ENCODE measurements at regions not wholly inside any gene's neighbourhood (a gene's known extent, or its start where the extent isn't known, plus 50 kb on each side); places are given as distances from the start of the nearest gene placed in this dataset.

DNA sequence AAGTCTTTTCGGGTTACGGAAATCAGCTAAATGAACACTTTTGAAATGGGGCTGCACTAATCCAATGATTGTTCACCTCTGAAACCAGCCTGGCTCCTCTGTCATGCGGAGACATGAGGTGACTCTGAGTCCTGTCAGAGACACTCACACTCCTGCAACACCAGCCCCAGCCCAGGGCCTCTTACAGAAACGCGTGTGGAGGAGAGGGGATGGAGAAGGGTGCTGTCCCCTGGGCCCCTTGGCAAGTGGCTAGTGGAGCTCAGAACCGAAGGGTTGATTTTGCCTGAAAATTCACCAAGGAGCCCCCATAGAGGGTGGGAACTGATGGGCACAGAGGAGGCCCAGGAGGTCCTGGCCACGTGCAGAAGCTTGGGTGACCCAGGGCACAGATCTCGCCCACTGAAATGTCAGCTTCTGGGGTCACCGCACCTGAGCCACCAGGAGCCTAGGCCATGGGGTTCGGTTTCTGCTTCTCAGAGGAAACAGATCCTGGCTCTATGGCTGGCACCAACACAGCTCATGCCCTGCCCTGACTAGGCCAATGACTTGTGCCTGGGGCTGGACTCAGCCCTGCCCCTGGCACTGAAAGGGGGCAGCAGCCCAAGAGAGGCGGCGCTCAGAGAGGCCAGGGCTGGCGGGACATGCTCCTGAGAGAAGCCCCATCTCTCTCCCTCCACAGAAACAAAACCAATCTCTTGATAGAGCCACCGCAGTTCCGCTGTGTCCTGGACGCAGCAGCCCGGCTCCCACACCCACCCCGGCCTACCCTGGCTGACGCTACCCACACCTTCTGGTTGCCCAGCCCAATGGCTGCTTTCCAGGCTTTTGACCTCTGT, 144.7 kb downstream of the ERMARD start:
- H3K27me3 ChIP-seq (ENCODE audit: control insufficient read depth in 3 of 3, insufficient read depth in 3 of 3, low read depth in 1 of 3, low read length in 3 of 3), result no peaks in the 10 kb centered on the region
- no peak overlapping the region for H3K23ac ChIP-seq (ENCODE audit: low read depth, low read length, poor library complexity)
- H4K8ac ChIP-seq (ENCODE audit: low read depth, low read length), result no peak overlapping the region
- no peak overlapping the region for H3K4me3 ChIP-seq (ENCODE audit: low read length in 2 of 2)
- no peak for DNase-seq (ENCODE audit: low spot score)
- no peak overlapping the region for H3K4ac ChIP-seq (ENCODE audit: low read length)
- H3K14ac ChIP-seq (ENCODE audit: low read length), result no peak overlapping the region
- H3K79me1 ChIP-seq (ENCODE audit: low read depth, low read length), result no peaks in the 10 kb centered on the region
- no peak overlapping the region for H2BK15ac ChIP-seq (ENCODE audit: low read length)
- H2BK120ac ChIP-seq (ENCODE audit: low read depth, low read length), result peak overlapping the region; percentile 82
- H2BK12ac ChIP-seq (ENCODE audit: low read length), result no peak overlapping the region
- peak overlapping the region; percentile 1 for H2AK5ac ChIP-seq (ENCODE audit: low read depth, low read length)
- no peak overlapping the region for H2BK5ac ChIP-seq (ENCODE audit: low read length)
- H3K18ac ChIP-seq (ENCODE audit: low read length), result peak overlapping the region; percentile 54
- no peak overlapping the region for H4K91ac ChIP-seq (ENCODE audit: low read depth, low read length, poor library complexity)
- H2AFZ ChIP-seq (ENCODE audit: low read length), result no peak overlapping the region
- no CpG with 5 or more reads among the region's 19 CpGs for WGBS, 2 donors (ENCODE audit: extremely low coverage in 2 of 2, insufficient read length in 2 of 2, insufficient replicate concordance in 1 of 2)
- no peak overlapping the region for H3K4me2 ChIP-seq (ENCODE audit: insufficient read depth, low read length, poor library complexity, severe bottlenecking)
- H3K27ac ChIP-seq (replicated peaks; ENCODE audit: low read length), result no peak overlapping the region
- peak overlapping the region; percentile 78 for H3K9ac ChIP-seq (ENCODE audit: low read depth, low read length, poor library complexity)
- H3K9me3 ChIP-seq (replicated peaks in 1 of 2; ENCODE audit: control insufficient read depth in 2 of 2, insufficient read depth in 1 of 2, low read depth in 1 of 2, low read length in 2 of 2), result no peaks in the 10 kb centered on the region
- no peaks in the 10 kb centered on the region for H3K36me3 ChIP-seq (replicated peaks in 1 of 2; ENCODE audit: control insufficient read depth in 2 of 2, insufficient read depth in 2 of 2, low read length in 2 of 2)
- H3K4me1 ChIP-seq (ENCODE audit: control insufficient read depth in 2 of 2, insufficient read depth in 1 of 2, low read depth in 1 of 2, low read length in 2 of 2), result no peaks in the 10 kb centered on the region

DNA sequence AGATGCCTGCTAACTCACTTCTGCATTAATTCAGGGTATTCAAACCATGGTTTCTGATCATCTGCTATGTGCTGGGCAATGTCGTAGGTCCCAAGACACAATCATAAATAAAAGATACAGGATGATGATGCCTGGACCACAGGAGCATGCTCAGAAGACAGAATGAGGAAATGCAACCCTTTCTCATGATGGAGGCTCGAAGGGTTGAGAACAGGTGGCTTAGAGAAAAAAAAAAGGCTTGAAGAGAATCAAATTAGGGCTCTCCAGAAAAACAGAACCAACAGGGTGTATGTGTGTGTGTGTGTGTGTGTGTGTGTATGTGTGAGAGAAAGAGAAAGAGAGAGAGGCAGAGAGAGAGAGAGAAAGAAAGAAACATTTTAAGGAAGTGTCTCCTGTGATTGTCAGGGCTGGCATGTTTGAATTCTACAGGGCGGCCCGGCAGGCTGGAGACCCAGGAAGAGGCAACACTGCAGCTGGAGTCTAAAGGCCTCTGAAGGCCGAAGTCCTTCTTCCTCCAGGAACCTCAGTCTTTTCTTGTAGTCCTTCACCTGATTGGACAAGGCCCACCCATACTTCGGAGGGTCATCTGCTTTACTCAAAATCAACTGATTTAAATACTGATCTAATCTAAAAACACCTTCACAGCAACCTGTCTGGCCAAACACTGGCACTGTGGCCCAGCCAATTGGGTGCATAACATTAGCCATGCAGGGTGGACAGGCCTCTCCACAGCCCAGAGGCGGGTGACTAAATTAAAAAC, 143.8 kb downstream of the ERMARD start:
- Histone ChIP-seq H2AK5ac (ENCODE audit: low read depth, low read length) (no peak overlapping the region), H3K27ac (replicated peaks; ENCODE audit: low read length) (no peak overlapping the region), H2BK5ac (ENCODE audit: low read length) (no peak overlapping the region), H2BK120ac (ENCODE audit: low read depth, low read length) (no peak overlapping the region), H2BK12ac (ENCODE audit: low read length) (no peak overlapping the region), H3K79me1 (ENCODE audit: low read depth, low read length) (no peaks in the 10 kb centered on the region), H3K36me3 (replicated peaks in 1 of 2; ENCODE audit: control insufficient read depth in 2 of 2, insufficient read depth in 2 of 2, low read length in 2 of 2) (no peaks in the 10 kb centered on the region), H3K27me3 (ENCODE audit: control insufficient read depth in 3 of 3, insufficient read depth in 3 of 3, low read depth in 1 of 3, low read length in 3 of 3) (no peaks in the 10 kb centered on the region), H3K4me1 (ENCODE audit: control insufficient read depth in 2 of 2, insufficient read depth in 1 of 2, low read depth in 1 of 2, low read length in 2 of 2) (no peaks in the 10 kb centered on the region), H4K91ac (ENCODE audit: low read depth, low read length, poor library complexity) (no peak overlapping the region), H3K23ac (ENCODE audit: low read depth, low read length, poor library complexity) (no peak overlapping the region), H4K8ac (ENCODE audit: low read depth, low read length) (no peak overlapping the region), H2BK15ac (ENCODE audit: low read length) (no peak overlapping the region), H3K4me2 (ENCODE audit: insufficient read depth, low read length, poor library complexity, severe bottlenecking) (no peak overlapping the region), H3K14ac (ENCODE audit: low read length) (no peak overlapping the region), H3K4me3 (ENCODE audit: low read length in 2 of 2) (no peak overlapping the region), H3K9ac (ENCODE audit: low read depth, low read length, poor library complexity) (no peak overlapping the region), H3K9me3 (replicated peaks in 1 of 2; ENCODE audit: control insufficient read depth in 2 of 2, insufficient read depth in 1 of 2, low read depth in 1 of 2, low read length in 2 of 2) (peaks cover 0 to 2% of the 10 kb centered on the region in 2 donors), H3K4ac (ENCODE audit: low read length) (no peak overlapping the region), H2AFZ (ENCODE audit: low read length) (no peak overlapping the region), H3K18ac (ENCODE audit: low read length) (no peak overlapping the region)
- no CpG with 5 or more reads among the region's 7 CpGs for WGBS, 2 donors (ENCODE audit: extremely low coverage in 2 of 2, insufficient read length in 2 of 2, insufficient replicate concordance in 1 of 2)
- DNase-seq (ENCODE audit: low spot score), result no peak

DNA sequence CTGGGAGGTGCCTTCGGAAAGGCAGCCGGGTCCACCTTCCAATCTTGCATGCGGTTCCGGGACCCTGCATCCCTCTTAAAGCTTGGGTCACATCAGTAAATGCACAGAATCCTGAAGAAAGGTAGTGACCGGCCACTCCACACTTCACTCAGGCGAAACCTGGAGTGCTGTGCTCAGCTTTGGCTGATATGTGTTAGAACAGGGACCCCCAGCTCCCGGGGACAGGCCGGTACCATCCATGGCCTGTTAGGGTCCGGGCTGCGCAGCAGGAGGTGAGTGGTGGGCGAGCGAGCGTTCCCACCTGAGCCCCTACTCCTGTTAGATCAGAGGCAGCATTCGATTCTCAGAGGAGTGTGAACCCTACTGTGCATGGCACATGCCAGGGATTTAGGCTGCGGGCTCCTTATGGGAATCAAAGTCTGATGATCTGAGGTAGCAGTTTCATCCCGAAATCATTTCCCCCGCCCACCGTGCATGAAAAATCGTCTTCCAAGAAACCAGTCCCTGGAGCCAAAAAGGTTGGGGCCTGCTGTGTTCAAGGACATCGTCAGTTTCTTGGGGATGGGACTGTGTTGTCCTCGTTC, 143.0 kb downstream of the ERMARD start:
- no peaks in the 10 kb centered on the region for H3K4me1 ChIP-seq (ENCODE audit: control insufficient read depth in 2 of 2, insufficient read depth in 1 of 2, low read depth in 1 of 2, low read length in 2 of 2)
- no peak overlapping the region for H3K18ac ChIP-seq (ENCODE audit: low read length)
- no peaks in the 10 kb centered on the region for H3K27me3 ChIP-seq (ENCODE audit: control insufficient read depth in 3 of 3, insufficient read depth in 3 of 3, low read depth in 1 of 3, low read length in 3 of 3)
- DNase-seq (ENCODE audit: low spot score), result no peak
- H3K4me3 ChIP-seq (ENCODE audit: low read length in 2 of 2), result no peak overlapping the region
- H2BK15ac ChIP-seq (ENCODE audit: low read length), result no peak overlapping the region
- H2AK5ac ChIP-seq (ENCODE audit: low read depth, low read length), result peak overlapping the region; percentile 39
- H3K4me2 ChIP-seq (ENCODE audit: insufficient read depth, low read length, poor library complexity, severe bottlenecking), result no peak overlapping the region
- no peak overlapping the region for H3K27ac ChIP-seq (replicated peaks; ENCODE audit: low read length)
- peaks cover 0 to 2% of the 10 kb centered on the region in 2 donors for H3K9me3 ChIP-seq (replicated peaks in 1 of 2; ENCODE audit: control insufficient read depth in 2 of 2, insufficient read depth in 1 of 2, low read depth in 1 of 2, low read length in 2 of 2)
- H3K9ac ChIP-seq (ENCODE audit: low read depth, low read length, poor library complexity), result no peak overlapping the region
- H3K36me3 ChIP-seq (replicated peaks in 1 of 2; ENCODE audit: control insufficient read depth in 2 of 2, insufficient read depth in 2 of 2, low read length in 2 of 2), result no peaks in the 10 kb centered on the region
- H4K8ac ChIP-seq (ENCODE audit: low read depth, low read length), result no peak overlapping the region
- H2BK5ac ChIP-seq (ENCODE audit: low read length), result no peak overlapping the region
- no peak overlapping the region for H3K23ac ChIP-seq (ENCODE audit: low read depth, low read length, poor library complexity)
- H4K91ac ChIP-seq (ENCODE audit: low read depth, low read length, poor library complexity), result no peak overlapping the region
- no peak overlapping the region for H2BK12ac ChIP-seq (ENCODE audit: low read length)
- no peaks in the 10 kb centered on the region for H3K79me1 ChIP-seq (ENCODE audit: low read depth, low read length)
- H2AFZ ChIP-seq (ENCODE audit: low read length), result no peak overlapping the region
- H2BK120ac ChIP-seq (ENCODE audit: low read depth, low read length), result no peak overlapping the region
- H3K4ac ChIP-seq (ENCODE audit: low read length), result no peak overlapping the region
- no peak overlapping the region for H3K14ac ChIP-seq (ENCODE audit: low read length)
- no CpG with 5 or more reads among the region's 21 CpGs for WGBS, 2 donors (ENCODE audit: extremely low coverage in 2 of 2, insufficient read length in 2 of 2, insufficient replicate concordance in 1 of 2)

DNA sequence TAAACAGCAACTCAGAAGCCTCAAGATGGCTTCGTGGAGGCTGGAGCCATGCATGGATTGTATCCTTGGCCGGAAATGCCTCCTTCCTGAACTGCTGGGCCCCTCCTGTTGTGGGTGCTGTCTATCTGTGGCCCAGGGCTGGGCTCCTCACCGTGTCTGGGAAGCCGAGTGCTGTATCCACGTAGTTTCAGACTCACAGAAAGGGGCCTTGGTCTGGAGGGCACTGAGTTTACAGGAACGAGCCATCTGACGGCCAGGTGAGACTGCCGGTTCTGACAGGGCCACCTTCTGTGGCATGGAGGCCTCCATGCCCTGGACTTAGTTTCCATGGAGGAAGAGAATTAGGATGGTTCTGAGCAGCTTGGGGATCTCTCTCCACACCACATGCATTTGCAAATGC, 142.2 kb downstream of the ERMARD start:
- Histone ChIP-seq H3K14ac (ENCODE audit: low read length) (no peak overlapping the region), H2AK5ac (ENCODE audit: low read depth, low read length) (peak overlapping the region; percentile 39), H3K4ac (ENCODE audit: low read length) (no peak overlapping the region), H3K4me3 (ENCODE audit: low read length in 2 of 2) (peak overlapping the region in 1 of 2 donors; percentile 22), H4K8ac (ENCODE audit: low read depth, low read length) (no peak overlapping the region), H2BK12ac (ENCODE audit: low read length) (no peak overlapping the region), H3K27me3 (ENCODE audit: control insufficient read depth in 3 of 3, insufficient read depth in 3 of 3, low read depth in 1 of 3, low read length in 3 of 3) (no peaks in the 10 kb centered on the region), H3K18ac (ENCODE audit: low read length) (peak overlapping the region; percentile 32), H2BK5ac (ENCODE audit: low read length) (no peak overlapping the region), H3K36me3 (replicated peaks in 1 of 2; ENCODE audit: control insufficient read depth in 2 of 2, insufficient read depth in 2 of 2, low read length in 2 of 2) (no peaks in the 10 kb centered on the region), H2AFZ (ENCODE audit: low read length) (no peak overlapping the region), H2BK15ac (ENCODE audit: low read length) (peak overlapping the region; percentile 30), H4K91ac (ENCODE audit: low read depth, low read length, poor library complexity) (no peak overlapping the region), H3K4me1 (ENCODE audit: control insufficient read depth in 2 of 2, insufficient read depth in 1 of 2, low read depth in 1 of 2, low read length in 2 of 2) (no peaks in the 10 kb centered on the region), H3K4me2 (ENCODE audit: insufficient read depth, low read length, poor library complexity, severe bottlenecking) (no peak overlapping the region), H3K23ac (ENCODE audit: low read depth, low read length, poor library complexity) (no peak overlapping the region), H2BK120ac (ENCODE audit: low read depth, low read length) (no peak overlapping the region), H3K79me1 (ENCODE audit: low read depth, low read length) (no peaks in the 10 kb centered on the region), H3K9me3 (replicated peaks in 1 of 2; ENCODE audit: control insufficient read depth in 2 of 2, insufficient read depth in 1 of 2, low read depth in 1 of 2, low read length in 2 of 2) (peaks cover 0 to 2% of the 10 kb centered on the region in 2 donors), H3K9ac (ENCODE audit: low read depth, low read length, poor library complexity) (no peak overlapping the region), H3K27ac (replicated peaks; ENCODE audit: low read length) (no peak overlapping the region)
- no peak for DNase-seq (ENCODE audit: low spot score)
- WGBS, 2 donors (ENCODE audit: extremely low coverage in 2 of 2, insufficient read length in 2 of 2, insufficient replicate concordance in 1 of 2), result no CpG with 5 or more reads among the region's 8 CpGs
